HepG2 (cell line): ENCODE measurements at regions not wholly inside any gene's neighbourhood (a gene's known extent, or its start where the extent isn't known, plus 50 kb on each side); places are given as distances from the start of the nearest gene placed in this dataset.

Source experiments
- ATAC-seq: fragments of 200-7000 bp; cut with Tn5 transposase; 3 replicates; pipeline ENCODE4 v1.9.1; 2020; ENCODE audit warnings: mild to moderate bottlenecking, moderate library complexity
- BruUV-seq: library from RNA; stranded (reverse); fragments of 400-500 nt; replicated peaks from 2 replicates; lab custom pipeline; 2021; lab: Mats Ljungman, UMichigan
- CTCF ChIA-PET: fragments of 300-600 bp; formaldehyde crosslinking; extraction: SDS; loops from one replicate; lab custom pipeline; 2021; ENCODE audit warnings: low total read pairs, inconsistent platforms, low intra/inter-chr PET ratio; lab: Yijun Ruan, JAX
- POLR2A ChIA-PET: fragments of 350-600 bp; sonication (Branson Sonifier 250); formaldehyde crosslinking; loops from one replicate; lab custom pipeline; 2020; ENCODE audit warnings: antibody characterized with exemption, inconsistent platforms; lab: Yijun Ruan, JAX
- DNase-seq: peaks from one replicate; pipeline ENCODE4 v3.0.0-alpha.2; 2015; ENCODE audit warnings: low spot score
- FAIRE-seq: peaks from 3 replicates; lab custom pipeline; 2011; peaks lifted over from hg19 to GRCh38; lab: Jason Lieb, UNC
- H2AFZ ChIP-seq: one replicate; pipeline ENCODE4 v1.6.1; 2011; ENCODE audit warnings: low read length, inconsistent platforms
- H3K27ac ChIP-seq: fragments of 300-600 bp; 3 replicates; pipeline ENCODE4 v1.8.0; 2011; ENCODE audit warnings: mixed run types, mild to moderate bottlenecking, mixed read lengths, low read length, inconsistent platforms; ENCODE audit not compliant: insufficient read depth; ENCODE audit errors: extremely low read length
- H3K27me3 ChIP-seq, 2 experiments: fragments of 200-600 bp in 1 of 2; 2 replicates in 1 of 2; 3 replicates in 1 of 2; pipeline versions ENCODE4 v1.6.0 to v1.8.0; 2011; ENCODE audit warnings: low read length in 2 of 2, mild to moderate bottlenecking in 2 of 2, moderate library complexity in 2 of 2, inconsistent platforms in 1 of 2; ENCODE audit not compliant: insufficient read depth in 2 of 2, control insufficient read depth in 1 of 2
- H3K36me3 ChIP-seq, 2 experiments: fragments of 200-600 bp in 1 of 2; replicated peaks in 1 of 2; 2 replicates in 1 of 2; 3 replicates in 1 of 2; pipeline versions ENCODE4 v1.5.1 to v1.8.0; 2011; ENCODE audit warnings: low read length in 2 of 2, inconsistent platforms in 1 of 2; ENCODE audit not compliant: insufficient read depth in 2 of 2, control insufficient read depth in 1 of 2
- H3K4me1 ChIP-seq: 2 replicates; pipeline ENCODE4 v1.5.1; 2012; ENCODE audit warnings: low read length, inconsistent platforms; ENCODE audit not compliant: insufficient read depth
- H3K4me2 ChIP-seq: 2 replicates; pipeline ENCODE4 v1.6.0; 2011; ENCODE audit warnings: low read depth, low read length, inconsistent platforms
- H3K4me3 ChIP-seq, 3 experiments: fragments of 200-600 bp in 1 of 3; sonication (generic), shearing (Covaris generic) in 1 of 3; replicated peaks in 1 of 3; 2 replicates each; pipeline ENCODE4 v1.5.1; 2011 to 2016; ENCODE audit warnings: low read length in 3 of 3, inconsistent platforms in 2 of 3, low read depth in 2 of 3, mild to moderate bottlenecking in 2 of 3, control low read depth in 1 of 3, mixed read lengths in 1 of 3; ENCODE audit not compliant: insufficient read depth in 1 of 3
- H3K79me2 ChIP-seq: one replicate; pipeline ENCODE4 v1.6.1; 2011; ENCODE audit warnings: low read length, inconsistent platforms; ENCODE audit not compliant: insufficient read depth
- H3K9ac ChIP-seq: 2 replicates; pipeline ENCODE4 v1.6.0; 2011; ENCODE audit warnings: mild to moderate bottlenecking, low read depth, low read length, inconsistent platforms; ENCODE audit not compliant: insufficient read depth
- H3K9me3 ChIP-seq: 2 replicates; pipeline ENCODE4 v1.5.1; 2012; ENCODE audit warnings: mild to moderate bottlenecking, low read length
- H4K20me1 ChIP-seq: 2 replicates; pipeline ENCODE4 v1.6.0; 2011; ENCODE audit warnings: inconsistent platforms, mild to moderate bottlenecking, low read length, moderate library complexity; ENCODE audit not compliant: insufficient read depth
- IKZF1 ChIP-seq: fragments of 450-650 bp; IDR thresholded peaks from 2 replicates; pipeline ENCODE4 v1.7.1; 2016
- JUND ChIP-seq: sonication (generic); formaldehyde crosslinking; IDR thresholded peaks from 2 replicates; pipeline ENCODE4 v1.8.0; 2022; ENCODE audit warnings: mild to moderate bottlenecking, missing genetic modification reagents
- MATR3 ChIP-seq: sonication (generic); formaldehyde crosslinking; IDR thresholded peaks from 2 replicates; pipeline ENCODE4 v1.4.0; 2020; ENCODE audit warnings: missing genetic modification reagents
- NAIF1 ChIP-seq: sonication (generic); formaldehyde crosslinking; IDR thresholded peaks from 2 replicates; pipeline ENCODE4 v1.5.0; 2020; ENCODE audit warnings: mild to moderate bottlenecking, missing genetic modification reagents, borderline replicate concordance
- NCOA2 ChIP-seq: sonication (generic); formaldehyde crosslinking; IDR thresholded peaks from 2 replicates; pipeline ENCODE4 v1.8.0; 2022; ENCODE audit warnings: inconsistent platforms
- STAG1 ChIP-seq: sonication (generic); formaldehyde crosslinking; IDR thresholded peaks from 2 replicates; pipeline ENCODE4 v1.4.0; 2020; ENCODE audit warnings: missing genetic modification reagents
- ZNF136 ChIP-seq: sonication (generic); formaldehyde crosslinking; IDR thresholded peaks from 2 replicates; pipeline ENCODE4 v1.8.1; 2022; ENCODE audit warnings: low read depth, mild to moderate bottlenecking, moderate library complexity, missing genetic modification reagents
- ZSCAN21 ChIP-seq: sonication (generic); formaldehyde crosslinking; IDR thresholded peaks from 2 replicates; pipeline ENCODE4 v1.8.0; 2022; ENCODE audit warnings: mild to moderate bottlenecking, missing genetic modification reagents, moderate library complexity, borderline replicate concordance
- WGBS: methylation state at CpG from one replicate; pipeline ENCODE4 v1.1.6; 2017; ENCODE audit warnings: low lambda C conversion rate; 5-methylcytosine and 5-hydroxymethylcytosine counted together
- in situ Hi-C: cut with HindIII; loops from 2 replicates; pipeline ENCODE4 v1.10.0; 2017; ENCODE audit warnings: low pct_unique_long_range_greater_than_20kb; ENCODE audit not compliant: extremely low pct_ligation_motif_present
- intact Hi-C: fragments of 100-400 bp; cut with micrococcal nuclease; formaldehyde crosslinking; loops from one replicate; pipeline ENCODE4 v1.10.0; 2022; ENCODE audit not compliant: unreplicated experiment
- TF ChIP-seq, protein P1 (sequence below): sonication (generic); formaldehyde crosslinking; IDR thresholded peaks from 2 replicates; pipeline ENCODE4 v1.5.0; 2020; ENCODE audit warnings: mild to moderate bottlenecking, missing genetic modification reagents, moderate library complexity
- TF ChIP-seq, protein P2 (sequence below): sonication (generic); formaldehyde crosslinking; IDR thresholded peaks from 2 replicates; pipeline ENCODE4 v1.8.0; 2023; ENCODE audit warnings: mild to moderate bottlenecking, missing genetic modification reagents
- TF ChIP-seq, protein P3 (sequence below): sonication (generic); formaldehyde crosslinking; IDR thresholded peaks from 2 replicates; pipeline ENCODE4 v1.4.0; 2020; ENCODE audit warnings: mild to moderate bottlenecking, missing genetic modification reagents
- TF ChIP-seq, protein P4 (sequence below): sonication (generic); formaldehyde crosslinking; IDR thresholded peaks from 2 replicates; pipeline ENCODE4 v1.5.0; 2020; ENCODE audit warnings: missing genetic modification reagents

DNA sequence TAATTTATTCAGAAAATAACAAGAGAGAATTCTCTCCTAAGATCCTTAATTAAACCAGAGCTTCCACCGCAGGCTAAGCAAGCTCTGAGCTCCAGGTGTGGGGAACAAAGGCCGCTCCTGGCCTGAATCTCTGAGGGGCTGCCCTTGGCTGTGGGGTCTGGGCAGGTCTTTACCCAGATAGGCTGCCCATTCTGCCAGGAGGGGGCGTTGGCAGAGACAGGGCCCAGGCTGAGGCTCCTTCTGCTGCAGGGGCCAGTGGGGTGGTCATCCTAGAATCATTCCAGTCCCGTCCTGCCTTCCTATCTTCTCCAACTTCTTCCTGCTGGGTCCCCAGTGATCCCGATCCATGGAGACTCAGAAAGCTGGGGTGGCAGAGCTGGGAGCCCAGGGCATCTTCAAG, 82.9 kb upstream of the POU3F1 start:
- intact Hi-C loops (no loop called here), in situ Hi-C loops (no loop called here)
- H3K27me3 ChIP-seq, result peaks cover 4 to 26% of the 10 kb centered on the region in 2 experiments; a peak in 4 of 5 replicates
- no peak overlapping the region for H3K9ac ChIP-seq
- ATAC-seq, result peak; percentile 47; the same call in 2 of the 3 replicates
- H3K9me3 ChIP-seq, result no peaks in the 10 kb centered on the region
- no peaks in the 10 kb centered on the region for H4K20me1 ChIP-seq
- CTCF ChIA-PET, result no interaction called here
- no peak for FAIRE-seq
- POLR2A ChIA-PET, result no interaction called here
- no peaks in the 10 kb centered on the region for H3K79me2 ChIP-seq
- no peaks in the 10 kb centered on the region for H3K4me1 ChIP-seq
- WGBS, result 42% methylated on average over 2 of the region's 5 CpGs
- no TSS peak for BruUV-seq
- no peak overlapping the region for H3K4me2 ChIP-seq
- TF ChIP-seq STAG1 (CRISPR knock-in tag) (peak; percentile 11; the same call in 1 of the 2 replicates), IKZF1 (no peak)
- TF ChIP-seq, protein P1, sequence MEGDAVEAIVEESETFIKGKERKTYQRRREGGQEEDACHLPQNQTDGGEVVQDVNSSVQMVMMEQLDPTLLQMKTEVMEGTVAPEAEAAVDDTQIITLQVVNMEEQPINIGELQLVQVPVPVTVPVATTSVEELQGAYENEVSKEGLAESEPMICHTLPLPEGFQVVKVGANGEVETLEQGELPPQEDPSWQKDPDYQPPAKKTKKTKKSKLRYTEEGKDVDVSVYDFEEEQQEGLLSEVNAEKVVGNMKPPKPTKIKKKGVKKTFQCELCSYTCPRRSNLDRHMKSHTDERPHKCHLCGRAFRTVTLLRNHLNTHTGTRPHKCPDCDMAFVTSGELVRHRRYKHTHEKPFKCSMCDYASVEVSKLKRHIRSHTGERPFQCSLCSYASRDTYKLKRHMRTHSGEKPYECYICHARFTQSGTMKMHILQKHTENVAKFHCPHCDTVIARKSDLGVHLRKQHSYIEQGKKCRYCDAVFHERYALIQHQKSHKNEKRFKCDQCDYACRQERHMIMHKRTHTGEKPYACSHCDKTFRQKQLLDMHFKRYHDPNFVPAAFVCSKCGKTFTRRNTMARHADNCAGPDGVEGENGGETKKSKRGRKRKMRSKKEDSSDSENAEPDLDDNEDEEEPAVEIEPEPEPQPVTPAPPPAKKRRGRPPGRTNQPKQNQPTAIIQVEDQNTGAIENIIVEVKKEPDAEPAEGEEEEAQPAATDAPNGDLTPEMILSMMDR, result peak; percentile 21; the same call in 1 of the 2 replicates
- H3K4me3 ChIP-seq, result no peak overlapping the region
- no peak for DNase-seq
- no peaks in the 10 kb centered on the region for H3K36me3 ChIP-seq
- no peak overlapping the region for H2AFZ ChIP-seq
- no peak overlapping the region for H3K27ac ChIP-seq

DNA sequence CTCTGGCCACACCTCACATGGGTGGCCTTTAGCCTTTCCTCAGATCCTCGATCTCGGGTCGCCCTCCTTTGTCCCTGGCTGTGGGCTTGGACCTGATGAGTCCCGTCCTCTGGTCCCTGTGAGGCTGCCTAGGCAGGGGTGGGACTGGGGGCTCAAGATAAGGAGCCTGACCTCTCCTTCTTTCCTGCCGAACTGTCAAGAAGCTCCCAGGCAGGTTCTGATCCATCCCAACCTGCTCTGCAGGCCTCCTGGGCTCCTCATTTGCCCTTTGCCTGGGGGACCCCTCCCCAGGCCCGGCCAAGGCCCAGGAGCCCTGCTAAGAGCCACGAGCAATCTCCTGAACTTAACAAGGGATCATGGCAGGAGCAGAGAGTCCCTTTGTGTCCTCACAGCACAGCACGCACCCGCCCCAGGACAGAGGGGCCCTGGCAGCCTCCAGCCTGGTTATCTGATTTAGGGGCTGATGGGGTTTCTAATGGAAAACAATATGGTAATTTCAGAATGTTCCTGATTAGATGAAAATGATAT, 82.4 kb upstream of the POU3F1 start:
- Histone ChIP-seq H3K27me3 (peaks cover 4 to 26% of the 10 kb centered on the region in 2 experiments; a peak in 4 of 5 replicates), H3K9ac (no peak overlapping the region), H3K4me3 (no peak overlapping the region), H2AFZ (no peak overlapping the region), H4K20me1 (no peaks in the 10 kb centered on the region), H3K9me3 (no peaks in the 10 kb centered on the region), H3K79me2 (no peaks in the 10 kb centered on the region), H3K27ac (no peak overlapping the region), H3K4me1 (no peaks in the 10 kb centered on the region), H3K4me2 (no peak overlapping the region), H3K36me3 (no peaks in the 10 kb centered on the region)
- TF ChIP-seq ZSCAN21 (CRISPR knock-in tag) (no peak), MATR3 (CRISPR knock-in tag) (no peak), JUND (CRISPR knock-in tag) (no peak), NCOA2 (CRISPR knock-in tag) (no peak), NAIF1 (CRISPR knock-in tag) (no peak), ZNF136 (no peak)
- TF ChIP-seq, protein P2, sequence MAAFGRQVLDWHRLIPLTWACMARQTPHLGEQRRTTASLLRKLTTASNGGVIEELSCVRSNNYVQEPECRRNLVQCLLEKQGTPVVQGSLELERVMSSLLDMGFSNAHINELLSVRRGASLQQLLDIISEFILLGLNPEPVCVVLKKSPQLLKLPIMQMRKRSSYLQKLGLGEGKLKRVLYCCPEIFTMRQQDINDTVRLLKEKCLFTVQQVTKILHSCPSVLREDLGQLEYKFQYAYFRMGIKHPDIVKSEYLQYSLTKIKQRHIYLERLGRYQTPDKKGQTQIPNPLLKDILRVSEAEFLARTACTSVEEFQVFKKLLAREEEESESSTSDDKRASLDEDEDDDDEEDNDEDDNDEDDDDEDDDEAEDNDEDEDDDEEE, result no peak
- TF ChIP-seq, protein P3, sequence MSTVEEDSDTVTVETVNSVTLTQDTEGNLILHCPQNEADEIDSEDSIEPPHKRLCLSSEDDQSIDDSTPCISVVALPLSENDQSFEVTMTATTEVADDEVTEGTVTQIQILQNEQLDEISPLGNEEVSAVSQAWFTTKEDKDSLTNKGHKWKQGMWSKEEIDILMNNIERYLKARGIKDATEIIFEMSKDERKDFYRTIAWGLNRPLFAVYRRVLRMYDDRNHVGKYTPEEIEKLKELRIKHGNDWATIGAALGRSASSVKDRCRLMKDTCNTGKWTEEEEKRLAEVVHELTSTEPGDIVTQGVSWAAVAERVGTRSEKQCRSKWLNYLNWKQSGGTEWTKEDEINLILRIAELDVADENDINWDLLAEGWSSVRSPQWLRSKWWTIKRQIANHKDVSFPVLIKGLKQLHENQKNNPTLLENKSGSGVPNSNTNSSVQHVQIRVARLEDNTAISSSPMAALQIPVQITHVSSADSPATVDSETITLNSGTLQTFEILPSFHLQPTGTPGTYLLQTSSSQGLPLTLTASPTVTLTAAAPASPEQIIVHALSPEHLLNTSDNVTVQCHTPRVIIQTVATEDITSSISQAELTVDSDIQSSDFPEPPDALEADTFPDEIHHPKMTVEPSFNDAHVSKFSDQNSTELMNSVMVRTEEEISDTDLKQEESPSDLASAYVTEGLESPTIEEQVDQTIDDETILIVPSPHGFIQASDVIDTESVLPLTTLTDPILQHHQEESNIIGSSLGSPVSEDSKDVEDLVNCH (CRISPR knock-in tag), result no peak
- TF ChIP-seq, protein P4, sequence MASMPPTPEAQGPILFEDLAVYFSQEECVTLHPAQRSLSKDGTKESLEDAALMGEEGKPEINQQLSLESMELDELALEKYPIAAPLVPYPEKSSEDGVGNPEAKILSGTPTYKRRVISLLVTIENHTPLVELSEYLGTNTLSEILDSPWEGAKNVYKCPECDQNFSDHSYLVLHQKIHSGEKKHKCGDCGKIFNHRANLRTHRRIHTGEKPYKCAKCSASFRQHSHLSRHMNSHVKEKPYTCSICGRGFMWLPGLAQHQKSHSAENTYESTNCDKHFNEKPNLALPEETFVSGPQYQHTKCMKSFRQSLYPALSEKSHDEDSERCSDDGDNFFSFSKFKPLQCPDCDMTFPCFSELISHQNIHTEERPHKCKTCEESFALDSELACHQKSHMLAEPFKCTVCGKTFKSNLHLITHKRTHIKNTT (CRISPR knock-in tag), result no peak
- 33% methylated on average over 2 of the region's 9 CpGs for WGBS
- intact Hi-C loops (no loop called here), in situ Hi-C loops (no loop called here)
- DNase-seq (no peak), FAIRE-seq (no peak), ATAC-seq (no peak)
- ChIA-PET CTCF (no interaction called here), POLR2A (no interaction called here)
- no TSS peak for BruUV-seq
